Adrenal gland (tissue), 5 donors: ENCODE measurements at regions not wholly inside any gene's neighbourhood (a gene's known extent, or its start where the extent isn't known, plus 50 kb on each side); places are given as distances from the start of the nearest gene placed in this dataset.

Experiments
- POLR2A ChIP-seq, 2 donors: fragments of 450-650 bp; IDR thresholded peaks; one replicate each; pipeline ENCODE4 v1.6.1; 2017; ENCODE audit warnings: antibody characterized with exemption in 2 of 2, mild to moderate bottlenecking in 2 of 2, moderate library complexity in 1 of 2
- TF ChIP-seq, protein P1 (sequence below), 6 experiments: fragments of 450-650 bp in 4 of 6; fragments of 200-600 bp in 2 of 6; sonication (generic) in 1 of 6; IDR thresholded peaks; 1 replicate in 5 of 6; 2 replicates in 1 of 6; pipeline versions ENCODE4 v1.5.1 to v1.8.0; 2016 to 2021; ENCODE audit warnings: antibody characterized with exemption in 6 of 6, mild to moderate bottlenecking in 2 of 6, moderate library complexity in 1 of 6
- donor health status: DM: no; HTN: no; CAD: no.

- TF ChIP-seq, protein P1, sequence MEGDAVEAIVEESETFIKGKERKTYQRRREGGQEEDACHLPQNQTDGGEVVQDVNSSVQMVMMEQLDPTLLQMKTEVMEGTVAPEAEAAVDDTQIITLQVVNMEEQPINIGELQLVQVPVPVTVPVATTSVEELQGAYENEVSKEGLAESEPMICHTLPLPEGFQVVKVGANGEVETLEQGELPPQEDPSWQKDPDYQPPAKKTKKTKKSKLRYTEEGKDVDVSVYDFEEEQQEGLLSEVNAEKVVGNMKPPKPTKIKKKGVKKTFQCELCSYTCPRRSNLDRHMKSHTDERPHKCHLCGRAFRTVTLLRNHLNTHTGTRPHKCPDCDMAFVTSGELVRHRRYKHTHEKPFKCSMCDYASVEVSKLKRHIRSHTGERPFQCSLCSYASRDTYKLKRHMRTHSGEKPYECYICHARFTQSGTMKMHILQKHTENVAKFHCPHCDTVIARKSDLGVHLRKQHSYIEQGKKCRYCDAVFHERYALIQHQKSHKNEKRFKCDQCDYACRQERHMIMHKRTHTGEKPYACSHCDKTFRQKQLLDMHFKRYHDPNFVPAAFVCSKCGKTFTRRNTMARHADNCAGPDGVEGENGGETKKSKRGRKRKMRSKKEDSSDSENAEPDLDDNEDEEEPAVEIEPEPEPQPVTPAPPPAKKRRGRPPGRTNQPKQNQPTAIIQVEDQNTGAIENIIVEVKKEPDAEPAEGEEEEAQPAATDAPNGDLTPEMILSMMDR (IDR thresholded peaks at IDR 0.05) = no peak
- no peak for TF ChIP-seq POLR2A (IDR thresholded peaks at IDR 0.05)
These were observed 331.9 kb downstream of the AJAP1 start for GRCh38 chr1:4986306-4986705.
